Activated naive CD4-positive, alpha-beta T cell treated with anti-CD3 and anti-CD28 coated beads, Interleukin-2, amount 50 U/mL, for 16 hours (primary cell): ENCODE measurements at regions not wholly inside any gene's neighbourhood (a gene's known extent, or its start where the extent isn't known, plus 50 kb on each side); places are given as distances from the start of the nearest gene placed in this dataset.
A peak's percentile ranks its signal among the peaks of the same experiment; 100 is the strongest.
"Not testable (repeated sequence)": the region's sequence is repeated elsewhere in the genome, so short reads cannot be mapped to it uniquely, and the experiment has no call there.

Source experiments
- DNase-seq: peaks from one replicate; pipeline ENCODE4 v3.0.0-alpha.2; 2020

DNA sequence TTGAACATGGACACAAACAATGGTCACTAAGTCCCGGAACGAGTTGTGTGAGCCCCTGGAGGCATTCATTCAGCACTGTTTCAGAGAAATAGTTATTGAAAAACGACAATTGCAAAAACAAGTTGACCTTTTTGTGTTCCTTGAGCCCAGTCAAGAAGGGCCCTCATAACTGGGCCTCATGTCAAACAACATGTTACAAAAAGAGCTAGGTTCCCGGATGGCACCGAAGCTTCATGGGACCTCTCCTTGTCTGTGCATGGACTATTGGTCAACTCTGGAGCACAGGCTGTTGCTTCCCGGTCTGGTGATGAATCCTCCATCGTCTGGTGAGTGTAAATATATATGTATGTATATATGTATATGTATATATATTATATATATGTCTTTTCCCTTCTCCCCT, 176.6 kb downstream of the ALG10 start:
- DNase-seq = no peak

DNA sequence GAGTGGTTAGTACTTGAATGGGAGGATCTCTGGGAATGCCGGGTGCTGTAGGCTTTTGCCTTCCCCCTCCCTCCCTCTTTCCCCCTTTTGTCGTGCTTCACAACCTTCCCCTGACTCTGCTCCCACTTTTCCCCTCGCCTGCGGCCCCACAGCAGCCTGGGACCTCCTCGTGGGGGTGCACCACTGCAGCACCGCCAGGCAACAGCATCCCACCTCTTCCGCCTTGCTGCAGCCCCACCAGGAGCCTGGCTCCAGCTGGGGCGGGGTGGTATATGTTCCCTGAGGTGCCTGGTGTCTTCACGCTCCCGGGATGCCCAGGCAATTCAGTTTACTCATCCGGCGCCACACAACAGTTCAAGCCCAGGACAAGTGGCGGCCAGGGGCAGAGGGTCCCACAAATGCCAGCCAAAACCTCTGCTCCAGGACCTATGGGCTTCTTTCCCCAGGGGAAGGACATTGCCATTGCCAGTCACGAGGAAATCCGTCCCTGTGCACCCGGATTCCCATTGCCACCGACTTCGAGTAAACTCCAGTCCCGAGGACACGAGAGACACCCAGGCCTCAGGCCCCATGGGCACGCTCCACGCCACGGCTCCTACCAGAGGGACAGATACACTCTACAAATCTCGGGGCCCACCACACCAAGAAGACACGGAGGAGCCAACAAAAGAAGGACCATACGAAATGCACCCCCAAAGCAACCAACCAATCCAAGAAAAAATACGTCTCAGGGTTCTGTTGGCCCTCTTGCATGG, 181.7 kb downstream of the ALG10 start:
- DNase-seq = no peak

DNA sequence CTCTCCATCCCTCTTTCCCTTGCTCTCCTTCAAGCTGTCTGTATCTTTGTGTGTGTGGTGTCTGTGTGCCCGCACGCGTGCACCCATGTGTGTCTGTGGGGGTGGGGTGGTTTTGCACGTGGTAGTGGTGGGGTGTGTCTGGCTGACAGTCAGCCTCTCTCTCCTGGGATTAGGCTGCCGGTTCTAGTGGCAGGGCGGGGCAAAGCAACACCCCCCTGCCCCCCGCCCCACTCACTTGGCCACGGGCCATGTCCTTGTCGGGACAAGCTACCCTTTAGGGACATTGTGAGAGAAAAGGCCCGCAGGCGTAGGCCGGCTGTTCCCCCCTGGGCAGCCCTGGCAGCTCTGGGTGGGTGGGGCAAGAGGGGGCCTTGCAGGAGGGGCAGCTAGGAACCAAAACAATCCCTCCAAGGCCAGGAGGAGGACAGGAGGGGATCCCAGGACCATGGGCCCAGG, 182.6 kb downstream of the ALG10 start:
- no peak for DNase-seq

DNA sequence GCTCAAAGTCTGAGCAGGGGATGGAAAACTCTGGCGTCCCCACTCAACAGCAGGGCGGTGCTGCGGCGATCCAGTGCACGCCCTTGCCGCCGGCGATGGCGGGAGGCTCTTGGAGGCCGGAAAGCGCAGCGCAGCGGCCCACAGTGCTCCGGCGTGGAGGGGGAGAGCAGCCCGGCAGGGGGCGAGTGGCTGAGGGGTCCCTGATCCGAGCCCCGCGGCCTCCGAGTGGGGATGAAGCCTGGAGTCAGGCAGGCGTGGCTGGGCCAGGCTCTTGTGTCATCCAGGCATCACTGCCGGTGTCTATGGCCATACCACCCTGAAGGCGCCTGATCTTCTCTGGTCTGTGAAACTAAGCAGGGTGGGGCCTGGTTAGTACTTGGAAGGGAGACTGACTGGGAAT, 183.1 kb downstream of the ALG10 start:
- no peak for DNase-seq

- DNase-seq = no peak
Measured at GRCh38 chr12:34206061-34206785, 183.9 kb downstream of the ALG10 start.

GRCh38 chr12:34207858-34208257, 185.6 kb downstream of the ALG10 start:
- DNase-seq = no peak

DNA sequence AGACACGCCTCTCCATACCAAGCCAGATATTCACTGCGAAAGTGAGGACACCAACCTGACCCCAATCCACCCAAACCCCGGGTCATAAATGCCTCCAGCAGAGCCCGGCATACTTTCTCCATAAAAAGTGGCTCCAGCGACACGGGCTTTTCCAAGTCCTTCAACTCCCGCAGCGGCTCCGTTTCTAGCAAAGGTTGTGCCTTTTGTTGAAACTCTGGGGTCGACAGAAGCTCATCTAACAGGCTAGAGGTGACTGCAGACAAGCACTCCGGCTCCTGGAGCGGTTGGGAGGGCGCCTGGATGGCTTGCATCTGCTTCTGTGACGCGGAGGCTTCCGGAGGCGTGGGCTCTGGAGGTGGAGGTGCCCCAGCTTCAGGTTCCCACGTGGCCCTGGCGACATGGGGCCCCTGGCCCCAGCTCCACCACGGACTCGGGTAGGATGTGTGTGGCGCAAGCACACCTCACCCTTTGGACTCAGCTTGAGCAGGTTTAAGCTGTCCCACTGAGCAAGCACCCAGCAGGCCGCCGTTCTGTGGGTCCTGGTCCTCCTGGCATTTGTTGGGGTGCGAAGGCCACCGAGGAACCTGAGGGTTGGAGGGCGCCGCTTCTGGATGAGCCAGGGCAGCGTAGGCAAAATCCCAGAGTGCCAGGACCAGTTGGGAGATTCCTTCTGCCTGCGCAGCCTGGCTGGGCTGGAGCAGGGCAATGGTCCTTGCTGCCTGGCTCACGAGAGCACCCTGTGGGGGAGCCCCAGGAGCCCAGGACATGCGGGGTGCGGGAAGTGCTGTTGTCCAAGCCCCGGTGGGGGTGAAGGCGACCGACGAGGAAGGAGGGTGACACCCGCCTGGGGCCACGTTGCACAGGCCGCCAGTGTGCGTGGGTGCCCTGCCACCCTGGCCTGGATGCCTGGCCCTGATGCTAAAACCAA, 186.3 kb downstream of the ALG10 start:
- no peak for DNase-seq

DNA sequence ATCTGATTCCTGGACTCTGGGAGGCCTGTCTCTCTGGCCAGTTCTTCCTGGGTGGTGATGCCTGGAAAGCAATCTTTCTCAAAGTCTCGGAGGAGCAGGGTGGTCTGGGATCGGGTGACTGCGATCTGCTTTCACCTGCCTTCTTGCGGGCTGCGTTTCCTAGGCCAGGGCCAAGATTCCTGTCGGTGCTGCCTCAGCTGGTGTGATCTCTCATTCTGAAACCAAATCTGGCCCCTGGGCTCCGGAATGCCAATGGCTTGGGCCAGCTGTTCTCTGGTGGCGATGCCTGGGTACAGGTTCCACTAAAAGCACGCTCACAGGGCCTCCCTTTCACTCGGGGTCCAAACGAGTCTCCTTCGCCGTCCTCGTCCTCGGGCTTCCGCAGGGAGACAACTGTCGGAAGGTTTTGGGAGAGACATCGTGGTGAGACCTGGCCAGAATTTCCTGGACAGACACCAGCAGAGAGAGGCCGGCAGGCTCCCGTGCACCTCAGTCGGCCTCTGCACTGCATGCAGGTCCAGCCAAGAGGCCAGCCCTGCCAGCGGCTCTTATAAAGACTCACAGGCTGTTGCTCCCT, 187.1 kb downstream of the ALG10 start:
- DNase-seq = no peak

GRCh38 chr12:34210183-34210582, 187.9 kb downstream of the ALG10 start:
- DNase-seq = no peak

DNA sequence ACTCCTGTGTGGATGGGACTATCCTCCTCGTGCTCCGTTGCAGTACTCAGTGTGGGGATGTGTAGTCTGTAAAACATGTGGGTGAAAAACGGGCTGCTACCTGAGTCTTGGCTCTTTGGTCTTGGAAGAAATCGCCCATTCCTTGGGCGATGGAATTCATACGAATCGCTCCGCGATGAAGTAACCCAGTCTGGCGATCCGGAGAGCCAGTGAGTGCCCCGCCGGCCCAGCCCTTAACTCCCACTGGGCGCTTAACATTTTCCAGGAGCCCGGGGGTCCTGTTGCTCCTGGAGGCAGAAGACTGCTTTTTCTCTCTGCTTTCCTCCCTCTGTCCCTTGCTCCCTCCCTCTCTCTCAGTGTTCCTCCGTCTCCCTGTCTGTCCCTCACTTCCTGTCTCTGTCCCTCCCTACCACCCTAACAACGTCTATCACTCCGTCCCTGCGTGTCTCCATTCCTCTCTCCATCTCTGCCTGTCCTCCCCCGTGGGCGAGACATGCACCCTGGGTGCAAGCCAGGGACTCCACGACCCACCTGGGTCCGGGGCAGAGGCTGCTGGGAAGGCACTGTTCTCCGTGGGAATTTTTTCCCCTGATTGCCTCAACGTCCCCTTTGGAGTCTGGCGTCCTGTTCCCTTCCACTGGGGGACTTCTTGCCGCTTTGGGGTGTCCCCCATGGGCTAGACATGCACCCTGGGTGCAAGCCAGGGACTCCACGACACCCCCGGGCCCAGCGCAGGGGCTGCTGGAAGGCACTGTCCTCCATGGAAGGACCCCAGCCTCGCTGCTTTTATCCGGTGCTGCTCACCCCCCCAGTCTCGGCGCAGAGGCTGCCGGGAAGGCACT, 188.6 kb downstream of the ALG10 start:
- no peak for DNase-seq

- DNase-seq = no peak
Measured at GRCh38 chr12:34212651-34213050, 190.4 kb downstream of the ALG10 start.

- no peak for DNase-seq
Measured at GRCh38 chr12:34214011-34214410, 191.7 kb downstream of the ALG10 start.

DNA sequence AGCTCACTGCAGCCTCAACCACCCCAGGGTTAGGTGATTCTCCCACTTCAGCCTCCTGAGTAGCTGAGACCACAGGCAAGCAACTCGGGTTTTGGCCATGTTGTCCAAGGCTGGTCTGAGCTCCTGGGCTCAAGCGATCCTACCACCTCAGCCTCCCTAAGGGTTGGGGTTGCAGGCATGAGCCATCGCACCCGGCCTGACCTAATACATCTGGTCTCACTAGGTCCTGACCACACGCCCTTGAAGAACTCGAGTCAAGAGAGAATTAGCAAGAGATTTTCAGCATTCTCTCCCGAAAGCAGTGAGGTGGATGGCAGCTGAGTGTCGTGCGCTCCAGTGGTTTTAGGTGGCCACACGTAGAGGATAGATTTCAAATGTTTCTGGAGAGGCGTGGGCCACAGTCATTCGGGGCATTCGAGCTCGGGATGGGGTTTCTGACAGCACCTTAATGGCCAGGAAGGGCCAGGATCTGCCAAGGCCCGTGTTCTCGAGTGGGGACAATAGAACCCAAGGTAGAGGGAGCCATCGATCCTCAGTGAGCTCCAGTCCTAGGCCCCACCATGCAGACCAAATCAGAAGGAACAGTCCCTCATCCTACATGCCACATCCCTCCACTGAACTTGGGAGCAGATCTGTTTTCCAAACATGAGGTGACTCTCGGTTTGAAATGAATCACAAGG, 193.1 kb downstream of the ALG10 start:
- no peak for DNase-seq

DNA sequence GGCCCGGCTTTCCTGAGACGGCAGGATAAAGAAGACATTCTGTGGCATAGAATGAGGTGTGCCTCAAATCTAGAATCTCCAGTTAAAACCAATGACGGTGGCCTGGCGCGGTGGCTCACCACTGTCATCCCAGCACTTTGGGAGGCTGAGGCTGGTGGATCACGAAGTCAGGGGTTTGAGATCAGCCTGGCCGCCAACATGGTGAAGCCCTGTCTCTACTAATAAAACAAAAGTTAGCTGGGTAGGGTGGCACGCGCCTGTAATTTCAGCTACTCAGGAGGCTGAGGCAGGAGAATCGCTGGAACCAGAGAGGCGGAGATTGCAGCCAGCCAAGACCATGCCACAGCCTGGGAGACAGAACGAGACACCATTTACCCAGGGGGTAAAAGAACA, 193.6 kb downstream of the ALG10 start:
- no peak for DNase-seq

DNA sequence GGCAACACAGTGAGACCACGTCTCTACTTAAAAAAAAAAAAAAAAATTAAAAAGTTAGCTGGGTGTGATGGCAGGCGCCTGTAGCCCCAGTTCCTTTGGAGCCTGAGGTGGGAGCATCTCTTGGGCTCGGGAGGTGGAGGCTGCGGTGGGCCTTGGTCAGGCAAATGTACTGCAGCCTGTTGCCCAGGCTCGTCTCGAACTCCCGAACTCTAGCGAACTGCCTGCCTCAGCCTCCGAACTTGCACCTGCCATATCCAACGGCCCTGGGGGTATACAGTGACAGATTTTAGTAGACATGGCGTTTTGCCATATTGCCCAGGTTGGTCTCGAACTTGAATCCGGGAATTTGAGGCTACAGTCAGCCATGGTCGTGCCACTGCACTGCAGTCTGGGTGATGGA, 195.4 kb downstream of the ALG10 start:
- DNase-seq = no peak

DNA sequence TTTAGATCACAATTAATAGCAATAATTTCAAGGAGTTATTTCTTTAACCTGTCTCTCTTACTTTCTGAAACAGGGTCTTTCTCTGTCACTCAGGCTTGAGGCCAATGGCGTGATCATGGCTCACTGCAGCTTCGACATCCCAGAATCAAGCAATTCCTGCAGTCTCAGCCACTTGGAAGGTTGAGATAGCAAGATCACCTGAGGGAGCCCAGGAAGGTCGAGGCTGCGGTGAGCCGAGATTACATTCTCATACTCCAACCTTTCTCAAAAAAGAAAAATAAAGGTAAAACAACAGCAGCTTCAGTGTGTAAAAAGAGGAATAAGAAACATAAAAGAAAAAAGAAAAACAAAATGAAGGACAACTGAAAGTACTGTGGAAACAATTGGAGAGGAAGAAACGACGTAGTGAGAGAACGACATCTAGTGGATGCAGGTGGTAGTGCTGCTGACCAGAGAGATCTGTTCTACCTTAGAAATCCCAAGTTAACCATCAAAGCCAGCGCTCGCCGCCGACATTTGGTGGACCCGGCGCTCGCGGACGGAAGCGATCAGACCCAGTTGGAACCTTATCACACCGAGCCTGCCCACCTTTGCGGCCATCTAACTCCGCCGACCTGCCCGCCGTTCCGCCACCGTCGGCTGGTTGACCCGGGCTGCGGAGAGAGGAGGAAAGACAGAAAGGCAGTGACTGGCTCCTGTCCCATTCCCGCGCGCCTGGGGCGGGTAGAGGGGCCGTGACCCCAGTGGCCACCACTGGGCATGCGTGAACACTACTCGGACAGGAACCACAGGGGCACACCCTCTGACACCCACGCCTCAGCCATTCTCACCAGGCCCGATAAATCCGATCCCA, 196.1 kb downstream of the ALG10 start:
- DNase-seq = peak; percentile 62

DNA sequence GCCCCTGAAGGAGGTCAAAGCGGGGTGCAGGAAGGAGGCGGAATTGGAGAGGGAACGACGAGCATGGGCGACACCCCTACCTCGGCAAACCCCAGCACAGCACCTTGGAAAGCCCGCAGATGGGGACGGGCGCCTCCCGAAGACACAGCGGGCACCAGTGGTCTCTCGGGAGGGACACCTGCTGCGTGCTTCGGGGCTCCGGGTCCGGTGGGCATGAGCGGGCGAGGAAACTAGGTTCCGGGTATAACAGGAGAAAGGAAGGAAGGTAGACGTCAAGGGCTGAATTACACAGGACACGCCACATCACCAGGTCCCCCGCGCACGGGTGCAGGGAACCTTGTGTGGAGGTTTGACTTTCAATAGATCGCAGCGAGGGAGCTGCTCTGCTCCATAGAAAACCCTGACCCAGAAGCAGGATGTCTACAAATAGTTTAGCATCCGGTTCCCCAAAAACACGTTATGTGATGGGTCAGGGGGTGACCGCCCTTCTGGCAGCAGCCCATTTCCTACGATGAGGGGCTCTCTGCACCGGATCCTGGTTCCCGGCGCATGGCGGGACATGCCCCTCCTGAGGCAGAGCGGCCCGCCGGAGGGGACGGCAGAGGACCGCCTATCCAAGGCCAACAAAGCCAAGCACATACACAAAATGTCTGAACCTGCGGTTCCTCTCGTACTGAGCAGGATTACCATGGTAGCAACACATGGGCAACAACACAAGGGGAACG, 196.9 kb downstream of the ALG10 start:
- DNase-seq = peak; percentile 24

GRCh38 chr12:34220079-34220478, 197.8 kb downstream of the ALG10 start:
- not testable (repeated sequence) for DNase-seq

DNA sequence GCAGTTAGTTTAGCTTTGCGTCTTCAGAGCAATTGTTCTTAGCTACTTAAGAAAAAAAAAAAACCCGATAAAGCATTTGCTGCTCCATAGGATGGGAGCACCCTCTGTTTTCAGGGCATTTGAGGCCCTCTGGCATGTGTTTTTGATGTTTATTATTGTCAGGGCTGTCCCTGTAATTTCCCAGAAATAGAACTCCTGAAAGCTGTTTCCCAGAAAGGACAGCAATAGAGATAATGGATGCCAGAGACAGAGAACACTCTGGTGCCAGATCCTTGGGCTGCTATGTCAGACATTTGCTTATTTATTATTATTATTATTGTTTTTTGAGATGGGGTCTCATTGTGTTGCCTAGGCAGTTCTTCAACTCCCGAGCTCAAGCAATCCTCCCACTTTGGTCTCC, 201.3 kb downstream of the ALG10 start:
- DNase-seq = no peak

DNA sequence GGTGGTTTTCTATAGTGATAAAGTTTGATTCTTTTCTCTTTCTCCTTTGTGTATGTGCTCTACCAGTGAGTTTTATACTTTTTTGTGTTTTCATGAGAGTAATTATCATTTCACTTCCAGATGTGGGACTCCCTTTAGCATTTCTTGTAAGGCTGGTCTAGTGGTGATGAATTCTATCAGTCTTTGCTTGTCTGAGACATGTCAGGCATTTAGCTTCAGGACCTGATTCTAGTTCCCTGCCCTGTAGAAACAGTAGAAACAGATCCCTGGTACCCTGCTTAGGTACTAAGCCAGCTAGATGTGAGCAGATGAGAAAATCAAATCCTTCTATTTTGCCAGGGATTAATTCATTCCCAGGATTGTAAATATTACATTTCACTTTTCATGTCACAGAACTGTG, 203.7 kb downstream of the ALG10 start:
- DNase-seq = not testable (repeated sequence)
